ENCODE measurements at regions not wholly inside any gene's neighbourhood (a gene's known extent, or its start where the extent isn't known, plus 50 kb on each side); places are given as distances from the start of the nearest gene placed in this dataset.

- Histone ChIP-seq H3K14ac (ENCODE audit: insufficient read depth, low read length) (no peak overlapping the region), H3K18ac (ENCODE audit: insufficient read length, low read depth, low read length) (no peak overlapping the region), H2BK12ac (ENCODE audit: insufficient read length, low read depth, low read length) (no peak overlapping the region), H3K4me2 (ENCODE audit: insufficient read depth, insufficient read length, low read length) (no peak overlapping the region), H2BK20ac (ENCODE audit: low read depth, low read length, poor library complexity, severe bottlenecking) (no peak overlapping the region), H2BK15ac (ENCODE audit: low read depth, low read length) (no peak overlapping the region), H2BK120ac (ENCODE audit: low read depth, low read length, poor library complexity, severe bottlenecking) (no peak overlapping the region), H3K9me3 (ENCODE audit: control insufficient read depth, low read depth, low read length) (no peaks in the 10 kb centered on the region), H3K27ac (ENCODE audit: insufficient read length, low read depth, low read length) (no peak overlapping the region), H4K20me1 (ENCODE audit: control insufficient read depth, insufficient read depth, insufficient read length) (no peaks in the 10 kb centered on the region), H3K56ac (ENCODE audit: insufficient read length, low read depth, low read length) (no peak overlapping the region), H4K8ac (replicated peaks; ENCODE audit: insufficient read length, low read depth, low read length) (no peak overlapping the region), H3K23me2 (ENCODE audit: insufficient read length, low read depth, low read length, poor library complexity, severe bottlenecking) (no peaks in the 10 kb centered on the region), H3K23ac (ENCODE audit: insufficient read length, low read depth, low read length) (no peak overlapping the region), H3K4me1 (ENCODE audit: insufficient read depth, low read length) (peaks cover 2% of the 10 kb centered on the region; the same call in 1 of the 2 replicates), H4K5ac (ENCODE audit: insufficient read length, low read depth, low read length) (no peak overlapping the region), H3K9ac (ENCODE audit: extremely low read depth, insufficient read length, low read length) (no peak overlapping the region), H3T11ph (ENCODE audit: low read length) (no peak overlapping the region), H2AK5ac (ENCODE audit: insufficient read length, low read length) (no peak overlapping the region), H3K4ac (ENCODE audit: low read depth, low read length) (no peak overlapping the region), H4K91ac (ENCODE audit: insufficient read length, low read depth, low read length) (no peak overlapping the region), H3K27me3 (ENCODE audit: insufficient read depth, low read length) (no peaks in the 10 kb centered on the region), H3K79me1 (ENCODE audit: insufficient read depth, low read depth, low read length, poor library complexity, severe bottlenecking) (no peaks in the 10 kb centered on the region), H3K79me2 (ENCODE audit: insufficient read depth, low read length) (no peaks in the 10 kb centered on the region), H2AFZ (ENCODE audit: low read length) (peak overlapping the region; percentile 73), H2BK5ac (ENCODE audit: insufficient read length, low read length) (no peak overlapping the region)
- WGBS (ENCODE audit: extremely low coverage, insufficient read length, low lambda C conversion rate), result no CpG with 5 or more reads among the region's 1 CpG
- Mint-ChIP-seq H3K9me3 (no peaks in the 10 kb centered on the region), H3K4me1 (peaks cover 28 to 36% of the 10 kb centered on the region in 2 experiments), H3K27ac (no peak overlapping the region), H3K27me3 (ENCODE audit: low read depth) (no peaks in the 10 kb centered on the region), H3K4me3 (no peak overlapping the region), H3K36me3 (ENCODE audit: insufficient read depth in 1 of 3, low read depth in 3 of 3) (no peaks in the 10 kb centered on the region)
- DNase-seq, result no peak
- TF ChIP-seq, protein P1, sequence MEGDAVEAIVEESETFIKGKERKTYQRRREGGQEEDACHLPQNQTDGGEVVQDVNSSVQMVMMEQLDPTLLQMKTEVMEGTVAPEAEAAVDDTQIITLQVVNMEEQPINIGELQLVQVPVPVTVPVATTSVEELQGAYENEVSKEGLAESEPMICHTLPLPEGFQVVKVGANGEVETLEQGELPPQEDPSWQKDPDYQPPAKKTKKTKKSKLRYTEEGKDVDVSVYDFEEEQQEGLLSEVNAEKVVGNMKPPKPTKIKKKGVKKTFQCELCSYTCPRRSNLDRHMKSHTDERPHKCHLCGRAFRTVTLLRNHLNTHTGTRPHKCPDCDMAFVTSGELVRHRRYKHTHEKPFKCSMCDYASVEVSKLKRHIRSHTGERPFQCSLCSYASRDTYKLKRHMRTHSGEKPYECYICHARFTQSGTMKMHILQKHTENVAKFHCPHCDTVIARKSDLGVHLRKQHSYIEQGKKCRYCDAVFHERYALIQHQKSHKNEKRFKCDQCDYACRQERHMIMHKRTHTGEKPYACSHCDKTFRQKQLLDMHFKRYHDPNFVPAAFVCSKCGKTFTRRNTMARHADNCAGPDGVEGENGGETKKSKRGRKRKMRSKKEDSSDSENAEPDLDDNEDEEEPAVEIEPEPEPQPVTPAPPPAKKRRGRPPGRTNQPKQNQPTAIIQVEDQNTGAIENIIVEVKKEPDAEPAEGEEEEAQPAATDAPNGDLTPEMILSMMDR (conservative IDR thresholded peaks at IDR 0.05), result no peak
Observed at GRCh38 chr7:83837683-83838082, 188.7 kb upstream of the SEMA3E start.

All from H9 (cell line).